ENCODE measurements at regions not wholly inside any gene's neighbourhood (a gene's known extent, or its start where the extent isn't known, plus 50 kb on each side); places are given as distances from the start of the nearest gene placed in this dataset.

- Histone ChIP-seq H3K4me3 (ENCODE audit: extremely low read depth, insufficient read depth, low read length, poor library complexity, severe bottlenecking) (no peak overlapping the region), H3K4me1 (ENCODE audit: control insufficient read depth, insufficient read depth, low read length, poor library complexity, severe bottlenecking) (no peaks in the 10 kb centered on the region), H3K9me3 (ENCODE audit: control insufficient read depth, low read length) (no peaks in the 10 kb centered on the region), H3K27ac (ENCODE audit: low read depth, low read length, severe bottlenecking) (no peak overlapping the region), H3K36me3 (ENCODE audit: control insufficient read depth, insufficient read depth, low read length) (no peaks in the 10 kb centered on the region)
- WGBS, 2 experiments (ENCODE audit: insufficient coverage in 2 of 2): 67 to 83% methylated on average over 5 to 6 of the region's 6 CpGs
Measured at GRCh38 chr6:156310701-156311100, 466.5 kb upstream of the ARID1B start.

GRCh38 chr6:156309017-156309416 is 468.2 kb upstream of the ARID1B start:
- 83 to 92% methylated on average over 3 to 5 of the region's 7 CpGs for WGBS, 2 experiments (ENCODE audit: insufficient coverage in 2 of 2)
- Histone ChIP-seq H3K36me3 (ENCODE audit: control insufficient read depth, insufficient read depth, low read length) (no peaks in the 10 kb centered on the region), H3K27ac (ENCODE audit: low read depth, low read length, severe bottlenecking) (no peak overlapping the region), H3K4me1 (ENCODE audit: control insufficient read depth, insufficient read depth, low read length, poor library complexity, severe bottlenecking) (no peaks in the 10 kb centered on the region), H3K4me3 (ENCODE audit: extremely low read depth, insufficient read depth, low read length, poor library complexity, severe bottlenecking) (no peak overlapping the region), H3K9me3 (ENCODE audit: control insufficient read depth, low read length) (no peaks in the 10 kb centered on the region)

GRCh38 chr6:156308604-156309003 is 468.6 kb upstream of the ARID1B start:
- no peaks in the 10 kb centered on the region for H3K36me3 ChIP-seq (ENCODE audit: control insufficient read depth, insufficient read depth, low read length)
- H3K4me1 ChIP-seq (ENCODE audit: control insufficient read depth, insufficient read depth, low read length, poor library complexity, severe bottlenecking): no peaks in the 10 kb centered on the region
- H3K9me3 ChIP-seq (ENCODE audit: control insufficient read depth, low read length): no peaks in the 10 kb centered on the region
- 72 to 75% methylated on average over 3 of the region's 3 CpGs for WGBS, 2 experiments (ENCODE audit: insufficient coverage in 2 of 2)
- H3K4me3 ChIP-seq (ENCODE audit: extremely low read depth, insufficient read depth, low read length, poor library complexity, severe bottlenecking): no peak overlapping the region
- no peak overlapping the region for H3K27ac ChIP-seq (ENCODE audit: low read depth, low read length, severe bottlenecking)

- no peaks in the 10 kb centered on the region for H3K9me3 ChIP-seq (ENCODE audit: control insufficient read depth, low read length)
- WGBS, 2 experiments (ENCODE audit: insufficient coverage in 2 of 2): 84 to 94% methylated on average over 2 to 3 of the region's 3 CpGs
Measured at GRCh38 chr6:156306531-156306930, 470.6 kb upstream of the ARID1B start.

GRCh38 chr6:156283091-156283490 is 494.1 kb upstream of the ARID1B start:
- no peaks in the 10 kb centered on the region for H3K4me1 ChIP-seq (ENCODE audit: control insufficient read depth, insufficient read depth, low read length, poor library complexity, severe bottlenecking)
- H3K27ac ChIP-seq (ENCODE audit: low read depth, low read length, severe bottlenecking): no peak overlapping the region
- WGBS, 2 experiments (ENCODE audit: insufficient coverage in 2 of 2): 100% methylated on average over 1 of the region's 1 CpG; no CpG with 5 or more reads in 1 of the 2 experiments
- H3K36me3 ChIP-seq (ENCODE audit: control insufficient read depth, insufficient read depth, low read length): no peaks in the 10 kb centered on the region
- H3K9me3 ChIP-seq (ENCODE audit: control insufficient read depth, low read length): no peaks in the 10 kb centered on the region
- H3K4me3 ChIP-seq (ENCODE audit: extremely low read depth, insufficient read depth, low read length, poor library complexity, severe bottlenecking): no peak overlapping the region

More at GRCh38 chr6:156306531-156306930, 470.6 kb upstream of the ARID1B start:
- no peaks in the 10 kb centered on the region for H3K4me1 ChIP-seq (ENCODE audit: control insufficient read depth, insufficient read depth, low read length, poor library complexity, severe bottlenecking)
- no peak overlapping the region for H3K4me3 ChIP-seq (ENCODE audit: extremely low read depth, insufficient read depth, low read length, poor library complexity, severe bottlenecking)
- no peaks in the 10 kb centered on the region for H3K36me3 ChIP-seq (ENCODE audit: control insufficient read depth, insufficient read depth, low read length)
- H3K27ac ChIP-seq (ENCODE audit: low read depth, low read length, severe bottlenecking): no peak overlapping the region

- peaks cover 4% of the 10 kb centered on the region for H3K9me3 ChIP-seq (ENCODE audit: control insufficient read depth, low read length)
- no peak overlapping the region for H3K4me3 ChIP-seq (ENCODE audit: extremely low read depth, insufficient read depth, low read length, poor library complexity, severe bottlenecking)
- H3K27ac ChIP-seq (ENCODE audit: low read depth, low read length, severe bottlenecking): no peak overlapping the region
- H3K36me3 ChIP-seq (ENCODE audit: control insufficient read depth, insufficient read depth, low read length): no peaks in the 10 kb centered on the region
- H3K4me1 ChIP-seq (ENCODE audit: control insufficient read depth, insufficient read depth, low read length, poor library complexity, severe bottlenecking): no peaks in the 10 kb centered on the region
- no CpG with 5 or more reads among the region's 1 CpG for WGBS, 2 experiments (ENCODE audit: insufficient coverage in 2 of 2)
Measured at GRCh38 chr6:156282087-156282486, 495.1 kb upstream of the ARID1B start.

- Histone ChIP-seq H3K4me1 (ENCODE audit: control insufficient read depth, insufficient read depth, low read length, poor library complexity, severe bottlenecking) (no peaks in the 10 kb centered on the region), H3K27ac (ENCODE audit: low read depth, low read length, severe bottlenecking) (no peak overlapping the region), H3K9me3 (ENCODE audit: control insufficient read depth, low read length) (peaks cover 4% of the 10 kb centered on the region), H3K36me3 (ENCODE audit: control insufficient read depth, insufficient read depth, low read length) (no peaks in the 10 kb centered on the region), H3K4me3 (ENCODE audit: extremely low read depth, insufficient read depth, low read length, poor library complexity, severe bottlenecking) (no peak overlapping the region)
- 100% methylated on average over 1 of the region's 4 CpGs; no CpG with 5 or more reads in 1 of the 2 experiments for WGBS, 2 experiments (ENCODE audit: insufficient coverage in 2 of 2)
Measured at GRCh38 chr6:156281266-156281665, 495.9 kb upstream of the ARID1B start.

- no peaks in the 10 kb centered on the region for H3K4me1 ChIP-seq (ENCODE audit: control insufficient read depth, insufficient read depth, low read length, poor library complexity, severe bottlenecking)
- 85 to 94% methylated on average over 4 of the region's 4 CpGs for WGBS, 2 experiments (ENCODE audit: insufficient coverage in 2 of 2)
- H3K9me3 ChIP-seq (ENCODE audit: control insufficient read depth, low read length): peaks cover 4% of the 10 kb centered on the region
- H3K36me3 ChIP-seq (ENCODE audit: control insufficient read depth, insufficient read depth, low read length): no peaks in the 10 kb centered on the region
- H3K27ac ChIP-seq (ENCODE audit: low read depth, low read length, severe bottlenecking): no peak overlapping the region
- no peak overlapping the region for H3K4me3 ChIP-seq (ENCODE audit: extremely low read depth, insufficient read depth, low read length, poor library complexity, severe bottlenecking)
Measured at GRCh38 chr6:156280065-156280464, 497.1 kb upstream of the ARID1B start.

- WGBS, 2 experiments (ENCODE audit: insufficient coverage in 2 of 2): 100% methylated on average over 2 of the region's 3 CpGs; no CpG with 5 or more reads in 1 of the 2 experiments
- peaks cover 4% of the 10 kb centered on the region for H3K9me3 ChIP-seq (ENCODE audit: control insufficient read depth, low read length)
- no peaks in the 10 kb centered on the region for H3K36me3 ChIP-seq (ENCODE audit: control insufficient read depth, insufficient read depth, low read length)
- no peak overlapping the region for H3K4me3 ChIP-seq (ENCODE audit: extremely low read depth, insufficient read depth, low read length, poor library complexity, severe bottlenecking)
- no peak overlapping the region for H3K27ac ChIP-seq (ENCODE audit: low read depth, low read length, severe bottlenecking)
- H3K4me1 ChIP-seq (ENCODE audit: control insufficient read depth, insufficient read depth, low read length, poor library complexity, severe bottlenecking): no peaks in the 10 kb centered on the region
Measured at GRCh38 chr6:156279261-156279969, 497.8 kb upstream of the ARID1B start.

GRCh38 chr6:156273065-156273711 is 504.0 kb upstream of the ARID1B start:
- no peaks in the 10 kb centered on the region for H3K36me3 ChIP-seq (ENCODE audit: control insufficient read depth, insufficient read depth, low read length)
- H3K9me3 ChIP-seq (ENCODE audit: control insufficient read depth, low read length): peaks cover 4% of the 10 kb centered on the region
- H3K4me1 ChIP-seq (ENCODE audit: control insufficient read depth, insufficient read depth, low read length, poor library complexity, severe bottlenecking): no peaks in the 10 kb centered on the region
- H3K4me3 ChIP-seq (ENCODE audit: extremely low read depth, insufficient read depth, low read length, poor library complexity, severe bottlenecking): no peak overlapping the region
- no peak overlapping the region for H3K27ac ChIP-seq (ENCODE audit: low read depth, low read length, severe bottlenecking)
- WGBS, 2 experiments (ENCODE audit: insufficient coverage in 2 of 2): 87 to 95% methylated on average over 5 to 6 of the region's 6 CpGs

Data from mesodermal cell (in vitro differentiated cells).